A673 (cell line): ENCODE measurements at regions not wholly inside any gene's neighbourhood (a gene's known extent, or its start where the extent isn't known, plus 50 kb on each side); places are given as distances from the start of the nearest gene placed in this dataset.

Source experiments
- BruUV-seq: library from RNA; stranded (reverse); fragments of 400-500 nt; replicated peaks from 2 replicates; lab custom pipeline; 2021; lab: Mats Ljungman, UMichigan
- CTCF ChIA-PET: fragments of 300-600 bp; sonication (Branson Sonifier 250); formaldehyde crosslinking; loops from one replicate; lab custom pipeline; 2022; ENCODE audit warnings: antibody characterized with exemption; lab: Charles Lee
- POLR2A ChIA-PET: fragments of 300-600 bp; sonication (Branson Sonifier 250); formaldehyde crosslinking; loops from one replicate; lab custom pipeline; 2022; ENCODE audit warnings: antibody characterized with exemption; ENCODE audit not compliant: low non-redundant PET; lab: Charles Lee
- DNase-seq: peaks from one replicate; pipeline ENCODE4 v3.0.0-alpha.2; 2015; ENCODE audit warnings: low spot score
- H3K27ac ChIP-seq: fragments of 200-600 bp; sonication (generic); 2 replicates; pipeline ENCODE4 v1.5.1; 2016; ENCODE audit warnings: mixed run types, low read depth, mild to moderate bottlenecking, mixed read lengths, antibody characterized with exemption, low read length; ENCODE audit not compliant: poor library complexity, severe bottlenecking
- H3K27me3 ChIP-seq: fragments of 200-600 bp; sonication (generic); replicated peaks from 2 replicates; pipeline ENCODE4 v1.6.1; 2017; ENCODE audit warnings: mixed run types, low read depth, mild to moderate bottlenecking, mixed read lengths, antibody characterized with exemption, low read length; ENCODE audit not compliant: insufficient read depth, poor library complexity
- H3K36me3 ChIP-seq: fragments of 200-600 bp; sonication (generic); 2 replicates; pipeline ENCODE4 v1.6.1; 2016; ENCODE audit warnings: mixed run types, mild to moderate bottlenecking, mixed read lengths, antibody characterized with exemption, low read length; ENCODE audit not compliant: insufficient read depth, poor library complexity, severe bottlenecking
- H3K4me1 ChIP-seq: fragments of 200-600 bp; sonication (generic); 2 replicates; pipeline ENCODE4 v1.6.1; 2017; ENCODE audit warnings: mixed run types, mild to moderate bottlenecking, mixed read lengths, antibody characterized with exemption, low read length; ENCODE audit not compliant: insufficient read depth, poor library complexity, severe bottlenecking
- H3K4me3 ChIP-seq: fragments of 200-600 bp; sonication (generic); 2 replicates; pipeline ENCODE4 v1.5.1; 2016; ENCODE audit warnings: low read depth, mixed run types, mild to moderate bottlenecking, mixed read lengths, low read length; ENCODE audit not compliant: poor library complexity, severe bottlenecking
- H3K9me3 ChIP-seq: fragments of 200-600 bp; sonication (generic); 2 replicates; pipeline ENCODE4 v1.6.1; 2016; ENCODE audit warnings: mixed run types, low read depth, mild to moderate bottlenecking, mixed read lengths, antibody characterized with exemption, low read length; ENCODE audit not compliant: poor library complexity, severe bottlenecking
- EZH2 ChIP-seq: fragments of 200-600 bp; sonication (generic); IDR thresholded peaks from 2 replicates; pipeline ENCODE4 v1.6.1; 2017; ENCODE audit warnings: borderline replicate concordance, low read depth, mild to moderate bottlenecking, mixed read lengths, antibody characterized with exemption, low read length; ENCODE audit not compliant: poor library complexity, severe bottlenecking
- intact Hi-C: fragments of 100-400 bp; cut with micrococcal nuclease; formaldehyde crosslinking; loops from one replicate; pipeline ENCODE4 v1.10.0; 2022; ENCODE audit not compliant: unreplicated experiment
- TF ChIP-seq, protein P1 (sequence below): fragments of 300-800, 200-600 bp; sonication (generic); conservative IDR thresholded peaks from 2 replicates; pipeline ENCODE4 v1.5.1; 2017; ENCODE audit warnings: low read depth, mild to moderate bottlenecking, antibody characterized with exemption, low read length, moderate library complexity, mixed read lengths

DNA sequence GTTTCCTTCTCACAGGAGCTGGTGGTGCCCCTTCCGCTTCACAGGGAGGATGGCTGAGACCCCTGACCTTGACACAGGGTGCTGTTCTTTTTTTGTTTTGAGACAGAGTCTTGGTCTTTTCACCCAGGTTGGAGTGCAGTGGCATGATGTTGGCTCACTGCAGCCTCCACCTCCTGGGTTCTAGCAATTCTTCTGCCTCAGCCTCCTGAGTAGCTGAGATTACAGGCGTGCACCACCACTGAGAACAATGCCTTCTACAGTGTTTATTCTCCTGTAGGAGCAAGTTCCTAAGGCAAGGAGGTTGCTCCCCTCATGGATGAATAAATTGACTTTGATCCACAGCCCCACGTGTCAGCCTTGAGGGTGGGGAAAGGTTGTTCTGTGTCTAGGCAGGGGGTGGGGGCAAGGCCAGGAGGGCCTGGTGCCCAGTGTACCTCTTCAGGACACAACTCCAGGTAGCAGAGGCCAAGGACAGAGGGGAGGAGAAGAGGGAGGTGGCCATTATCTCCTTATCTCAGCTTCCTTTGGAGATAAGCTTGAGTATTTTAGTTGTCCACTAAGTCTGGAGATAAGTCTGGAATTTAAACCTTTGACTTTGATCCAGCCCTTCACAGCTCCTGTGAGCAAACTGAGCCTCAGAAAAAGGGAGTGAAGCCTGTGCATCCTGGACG, 159.4 kb downstream of the SEC14L1 start:
- DNase-seq, result no peak
- CTCF ChIA-PET, result no interaction called here
- no TSS peak for BruUV-seq
- TF ChIP-seq, protein P1, sequence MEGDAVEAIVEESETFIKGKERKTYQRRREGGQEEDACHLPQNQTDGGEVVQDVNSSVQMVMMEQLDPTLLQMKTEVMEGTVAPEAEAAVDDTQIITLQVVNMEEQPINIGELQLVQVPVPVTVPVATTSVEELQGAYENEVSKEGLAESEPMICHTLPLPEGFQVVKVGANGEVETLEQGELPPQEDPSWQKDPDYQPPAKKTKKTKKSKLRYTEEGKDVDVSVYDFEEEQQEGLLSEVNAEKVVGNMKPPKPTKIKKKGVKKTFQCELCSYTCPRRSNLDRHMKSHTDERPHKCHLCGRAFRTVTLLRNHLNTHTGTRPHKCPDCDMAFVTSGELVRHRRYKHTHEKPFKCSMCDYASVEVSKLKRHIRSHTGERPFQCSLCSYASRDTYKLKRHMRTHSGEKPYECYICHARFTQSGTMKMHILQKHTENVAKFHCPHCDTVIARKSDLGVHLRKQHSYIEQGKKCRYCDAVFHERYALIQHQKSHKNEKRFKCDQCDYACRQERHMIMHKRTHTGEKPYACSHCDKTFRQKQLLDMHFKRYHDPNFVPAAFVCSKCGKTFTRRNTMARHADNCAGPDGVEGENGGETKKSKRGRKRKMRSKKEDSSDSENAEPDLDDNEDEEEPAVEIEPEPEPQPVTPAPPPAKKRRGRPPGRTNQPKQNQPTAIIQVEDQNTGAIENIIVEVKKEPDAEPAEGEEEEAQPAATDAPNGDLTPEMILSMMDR, result no peak
- no peak for TF ChIP-seq EZH2
- intact Hi-C loops, result no loop called here
- no peaks in the 10 kb centered on the region for H3K27me3 ChIP-seq
- POLR2A ChIA-PET, result no interaction called here
- no peaks in the 10 kb centered on the region for H3K4me1 ChIP-seq
- H3K27ac ChIP-seq, result no peak overlapping the region
- no peak overlapping the region for H3K4me3 ChIP-seq
- H3K36me3 ChIP-seq, result no peaks in the 10 kb centered on the region
- H3K9me3 ChIP-seq, result no peaks in the 10 kb centered on the region

DNA sequence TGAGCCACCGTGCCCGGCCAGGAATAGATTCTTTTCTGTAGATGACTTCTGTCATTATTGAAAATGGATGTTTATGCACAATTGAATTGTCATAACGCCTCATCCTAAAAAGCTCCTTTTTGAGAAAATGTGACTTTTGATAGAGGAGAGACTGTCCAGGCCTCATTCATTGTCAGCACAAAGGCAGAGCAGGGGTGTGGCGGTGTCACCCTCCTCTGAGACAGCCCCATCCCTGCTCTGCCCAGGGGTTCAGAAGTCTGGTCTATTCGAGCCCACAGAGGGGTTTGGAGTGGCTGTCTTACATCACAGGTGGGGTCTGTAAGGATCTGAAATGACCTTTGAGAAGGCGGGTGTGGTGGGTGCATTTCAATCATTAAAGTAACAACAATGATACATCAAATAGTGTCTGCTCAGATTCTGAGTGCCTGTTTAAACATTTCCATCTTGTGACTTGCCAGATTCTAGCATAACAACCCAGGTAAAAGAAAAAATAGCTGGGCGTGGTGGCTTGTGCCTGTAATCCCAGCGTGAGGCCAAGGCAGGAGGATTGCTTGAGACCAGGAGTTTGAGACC, 161.0 kb downstream of the SEC14L1 start:
- POLR2A ChIA-PET, result no interaction called here
- no peaks in the 10 kb centered on the region for H3K9me3 ChIP-seq
- DNase-seq, result no peak
- no peaks in the 10 kb centered on the region for H3K4me1 ChIP-seq
- TF ChIP-seq EZH2, result no peak
- TF ChIP-seq, protein P1, result no peak
- no peak overlapping the region for H3K27ac ChIP-seq
- intact Hi-C loops, result no loop called here
- H3K27me3 ChIP-seq, result no peaks in the 10 kb centered on the region
- H3K36me3 ChIP-seq, result no peaks in the 10 kb centered on the region
- no peak overlapping the region for H3K4me3 ChIP-seq
- CTCF ChIA-PET, result no interaction called here
- BruUV-seq, result no TSS peak

DNA sequence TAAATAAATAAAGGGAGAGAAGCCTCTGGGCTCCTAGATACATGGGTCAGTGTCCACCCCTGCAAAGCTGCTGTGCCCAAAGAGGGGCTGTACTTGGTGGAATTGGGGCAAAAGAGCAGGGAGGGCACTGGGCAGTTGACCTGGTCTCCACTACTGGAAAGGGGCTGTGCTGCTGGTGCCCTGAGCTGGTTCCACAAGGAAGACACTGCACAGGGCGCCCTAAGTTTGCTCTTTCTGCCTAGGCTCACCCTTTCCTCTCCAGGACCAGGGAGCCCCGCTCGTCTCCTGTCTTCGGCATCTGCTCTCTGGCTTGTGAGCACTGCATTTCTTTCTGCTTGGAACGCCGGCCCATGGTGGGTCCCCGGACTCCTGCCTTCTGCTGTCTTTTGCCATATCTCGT, 161.9 kb downstream of the SEC14L1 start:
- Histone ChIP-seq H3K36me3 (no peaks in the 10 kb centered on the region), H3K27me3 (no peaks in the 10 kb centered on the region), H3K4me3 (no peak overlapping the region), H3K27ac (no peak overlapping the region), H3K9me3 (no peaks in the 10 kb centered on the region), H3K4me1 (no peaks in the 10 kb centered on the region)
- POLR2A ChIA-PET, result no interaction called here
- TF ChIP-seq, protein P1, result no peak
- no peak for TF ChIP-seq EZH2
- no TSS peak for BruUV-seq
- CTCF ChIA-PET, result no interaction called here
- DNase-seq, result no peak
- intact Hi-C loops, result no loop called here
